Osteoblast (primary cell): ENCODE measurements at regions not wholly inside any gene's neighbourhood (a gene's known extent, or its start where the extent isn't known, plus 50 kb on each side); places are given as distances from the start of the nearest gene placed in this dataset.
"Not testable (repeated sequence)": the region's sequence is repeated elsewhere in the genome, so short reads cannot be mapped to it uniquely, and the experiment has no call there.

Experiments
- DNase-seq: peaks from one replicate; pipeline ENCODE4 v3.0.0; 2011; ENCODE audit warnings: low spot score, mixed read lengths; ENCODE audit not compliant: insufficient read length; ENCODE audit errors: missing footprints
- H2AFZ ChIP-seq: 2 replicates; pipeline ENCODE4 v1.6.0; 2011; ENCODE audit warnings: mild to moderate bottlenecking, low read length
- H3K27ac ChIP-seq: 2 replicates; pipeline ENCODE4 v1.5.1; 2011; ENCODE audit warnings: mild to moderate bottlenecking, low read depth, low read length, moderate library complexity
- H3K27me3 ChIP-seq: 2 replicates; pipeline ENCODE4 v1.6.0; 2012; ENCODE audit warnings: mild to moderate bottlenecking, control low read depth, inconsistent platforms, low read length, moderate library complexity; ENCODE audit not compliant: insufficient read depth
- H3K36me3 ChIP-seq: 2 replicates; pipeline ENCODE4 v1.5.1; 2011; ENCODE audit warnings: mild to moderate bottlenecking, low read length, control low read depth, moderate library complexity; ENCODE audit not compliant: insufficient read depth
- H3K4me1 ChIP-seq: 2 replicates; pipeline ENCODE4 v1.5.1; 2011; ENCODE audit warnings: mild to moderate bottlenecking, low read length, control low read depth, moderate library complexity; ENCODE audit not compliant: insufficient read depth
- H3K4me2 ChIP-seq: 2 replicates; pipeline ENCODE4 v1.6.0; 2011; ENCODE audit warnings: mild to moderate bottlenecking, low read length; ENCODE audit not compliant: insufficient read depth
- H3K4me3 ChIP-seq: fragments of 200-600 bp; sonication (generic); 3 replicates; pipeline ENCODE4 v1.5.1; 2012; ENCODE audit warnings: mild to moderate bottlenecking, low read length, inconsistent platforms; ENCODE audit not compliant: insufficient read depth
- H3K79me2 ChIP-seq: 2 replicates; pipeline ENCODE4 v1.6.0; 2012; ENCODE audit warnings: mild to moderate bottlenecking, low read length, control low read depth, inconsistent platforms; ENCODE audit not compliant: insufficient read depth
- H3K9me3 ChIP-seq: 2 replicates; pipeline ENCODE4 v1.5.1; 2011; ENCODE audit warnings: low read depth, low read length, control low read depth
- H4K20me1 ChIP-seq: 2 replicates; pipeline ENCODE4 v1.6.0; 2012; ENCODE audit warnings: mild to moderate bottlenecking, low read length, control low read depth; ENCODE audit not compliant: insufficient read depth
- CTCF ChIP-seq: IDR thresholded peaks from 2 replicates; pipeline ENCODE4 v1.5.1; 2011; ENCODE audit warnings: mild to moderate bottlenecking, low read depth, low read length, moderate library complexity; ENCODE audit errors: extremely low read depth

DNA sequence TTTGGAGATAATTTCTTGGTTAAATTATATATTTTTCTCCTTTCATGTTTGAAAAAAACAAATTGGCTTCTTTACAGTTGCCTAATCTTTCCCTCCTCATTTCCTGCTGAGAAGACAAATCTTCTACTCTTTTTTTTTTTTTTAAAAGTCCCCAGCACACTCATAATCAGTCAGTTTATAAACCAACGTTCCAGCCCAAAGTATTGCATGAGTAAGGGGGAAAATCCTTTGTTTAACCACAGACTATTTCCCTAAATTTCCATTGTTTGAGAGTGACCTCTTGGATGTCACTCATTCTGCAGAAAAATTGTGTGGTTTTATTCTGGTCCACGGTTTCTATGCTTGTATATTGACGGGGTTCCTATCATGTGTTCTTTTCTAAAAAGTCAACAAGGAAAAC is 55.1 kb upstream of the TLR4 start:
- H3K4me1 ChIP-seq: peaks cover 7% of the 10 kb centered on the region
- H3K36me3 ChIP-seq: no peaks in the 10 kb centered on the region
- no peak for DNase-seq
- H4K20me1 ChIP-seq: no peaks in the 10 kb centered on the region
- H2AFZ ChIP-seq: no peak overlapping the region
- no peaks in the 10 kb centered on the region for H3K9me3 ChIP-seq
- H3K4me2 ChIP-seq: no peak overlapping the region
- no peak overlapping the region for H3K27ac ChIP-seq
- TF ChIP-seq CTCF: no peak
- H3K4me3 ChIP-seq: no peak overlapping the region
- H3K79me2 ChIP-seq: no peaks in the 10 kb centered on the region
- H3K27me3 ChIP-seq: peaks cover 2% of the 10 kb centered on the region

GRCh38 chr9:117644932-117645636 is 59.1 kb upstream of the TLR4 start:
- no peaks in the 10 kb centered on the region for H3K9me3 ChIP-seq
- H2AFZ ChIP-seq: peak overlapping the region; percentile 67
- H3K4me1 ChIP-seq: peaks cover 7% of the 10 kb centered on the region
- H3K27ac ChIP-seq: no peak overlapping the region
- H3K36me3 ChIP-seq: no peaks in the 10 kb centered on the region
- H3K4me3 ChIP-seq: peak overlapping the region; percentile 38
- peak; percentile 49 for DNase-seq
- H4K20me1 ChIP-seq: no peaks in the 10 kb centered on the region
- no peak for TF ChIP-seq CTCF
- peak overlapping the region; percentile 75 for H3K4me2 ChIP-seq
- no peaks in the 10 kb centered on the region for H3K79me2 ChIP-seq
- H3K27me3 ChIP-seq: peaks cover 20% of the 10 kb centered on the region

GRCh38 chr9:117644133-117644931 is 59.9 kb upstream of the TLR4 start:
- Histone ChIP-seq H3K27ac (no peak overlapping the region), H3K4me3 (peak overlapping the region; percentile 38), H3K4me1 (peaks cover 7% of the 10 kb centered on the region), H3K4me2 (peak overlapping the region; percentile 75), H4K20me1 (no peaks in the 10 kb centered on the region), H3K27me3 (peaks cover 20% of the 10 kb centered on the region), H3K79me2 (no peaks in the 10 kb centered on the region), H3K36me3 (no peaks in the 10 kb centered on the region), H2AFZ (peak overlapping the region; percentile 67), H3K9me3 (no peaks in the 10 kb centered on the region)
- peak; percentile 99 for TF ChIP-seq CTCF
- peak; percentile 67 for DNase-seq

GRCh38 chr9:117643288-117643654 is 60.9 kb upstream of the TLR4 start:
- Histone ChIP-seq H3K4me1 (peaks cover 4% of the 10 kb centered on the region), H3K27me3 (peaks cover 20% of the 10 kb centered on the region), H3K9me3 (no peaks in the 10 kb centered on the region), H2AFZ (no peak overlapping the region), H3K79me2 (no peaks in the 10 kb centered on the region), H3K4me3 (no peak overlapping the region), H3K4me2 (peak overlapping the region; percentile 18), H3K36me3 (no peaks in the 10 kb centered on the region), H4K20me1 (no peaks in the 10 kb centered on the region), H3K27ac (no peak overlapping the region)
- no peak for TF ChIP-seq CTCF
- DNase-seq: peak; percentile 61

DNA sequence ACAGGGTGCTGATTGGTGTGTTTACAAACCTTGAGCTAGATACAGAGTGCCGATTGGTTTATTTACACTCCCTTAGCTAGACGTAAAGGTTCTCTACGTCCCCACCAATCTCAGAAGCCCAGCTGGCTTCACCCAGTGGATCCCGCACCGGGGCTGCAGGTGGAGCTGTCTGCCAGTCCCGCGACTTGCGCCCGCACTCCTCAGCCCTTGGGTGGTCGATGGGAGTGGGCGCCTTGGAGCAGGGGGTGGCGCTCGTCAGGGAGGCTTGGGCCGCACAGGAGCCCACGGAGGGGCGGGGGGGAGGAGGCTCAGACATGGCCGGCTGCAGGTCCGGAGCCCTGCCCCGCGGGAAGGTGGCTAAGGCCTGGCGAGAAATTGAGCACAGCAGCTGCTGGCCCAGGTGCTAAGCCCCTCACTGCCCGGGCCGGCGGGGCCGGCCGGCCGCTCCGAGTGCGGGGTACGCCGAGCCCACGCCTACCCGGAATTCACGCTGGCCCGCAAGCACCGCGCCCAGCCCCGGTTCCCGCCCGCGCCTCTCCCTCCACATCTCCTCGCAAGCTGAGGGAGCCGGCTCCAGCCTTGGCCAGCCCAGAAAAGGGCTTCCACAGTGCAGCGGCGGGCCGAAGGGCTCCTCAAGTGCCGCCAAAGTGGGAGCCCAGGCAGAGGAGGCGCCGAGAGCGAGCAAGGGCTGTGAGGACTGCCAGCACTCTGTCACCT is 61.5 kb upstream of the TLR4 start:
- H3K4me3 ChIP-seq, H3K79me2 ChIP-seq, H3K27ac ChIP-seq, H3K36me3 ChIP-seq, H3K4me1 ChIP-seq, DNase-seq, H2AFZ ChIP-seq, H4K20me1 ChIP-seq, H3K9me3 ChIP-seq: not testable (repeated sequence)
- H3K4me2 ChIP-seq: peak overlapping the region; percentile 18
- peaks cover 20% of the 10 kb centered on the region for H3K27me3 ChIP-seq
